Stimulated activated CD8-positive, alpha-beta memory T cell treated with anti-CD3 and anti-CD28 coated beads, Interleukin-15, amount 100 ng/mL, for 1 hour (primary cell): ENCODE measurements at regions not wholly inside any gene's neighbourhood (a gene's known extent, or its start where the extent isn't known, plus 50 kb on each side); places are given as distances from the start of the nearest gene placed in this dataset.

Experiments used
- DNase-seq: peaks from one replicate; pipeline ENCODE4 v3.0.0-alpha.2; 2020; ENCODE audit warnings: low read depth

GRCh38 chr22:48397531-48398180 is 1430.0 kb downstream of the BRD1 start:
- no peak for DNase-seq

GRCh38 chr22:48396785-48397530 is 1430.7 kb downstream of the BRD1 start:
- DNase-seq, result no peak

- no peak for DNase-seq
Observed at GRCh38 chr22:48396091-48396784, 1431.4 kb downstream of the BRD1 start.

GRCh38 chr22:48395201-48395600 is 1432.5 kb downstream of the BRD1 start:
- no peak for DNase-seq

- no peak for DNase-seq
Observed at GRCh38 chr22:48394787-48395186, 1432.9 kb downstream of the BRD1 start.

- DNase-seq, result no peak
Observed at GRCh38 chr22:48393885-48394284, 1433.8 kb downstream of the BRD1 start.

GRCh38 chr22:48393041-48393370 is 1434.7 kb downstream of the BRD1 start:
- DNase-seq, result no peak

GRCh38 chr22:48391820-48392219 is 1435.9 kb downstream of the BRD1 start:
- DNase-seq, result no peak

GRCh38 chr22:48391171-48391711 is 1436.4 kb downstream of the BRD1 start:
- no peak for DNase-seq

- no peak for DNase-seq
Observed at GRCh38 chr22:48389916-48390315, 1437.8 kb downstream of the BRD1 start.

- DNase-seq, result no peak
Observed at GRCh38 chr22:48382197-48382596, 1445.5 kb downstream of the BRD1 start.

- DNase-seq, result no peak
Observed at GRCh38 chr22:48380016-48380665, 1447.5 kb downstream of the BRD1 start.

GRCh38 chr22:48379371-48379770 is 1448.3 kb downstream of the BRD1 start:
- no peak for DNase-seq

- no peak for DNase-seq
Observed at GRCh38 chr22:48378673-48379072, 1449.0 kb downstream of the BRD1 start.

GRCh38 chr22:48376936-48377712 is 1450.5 kb downstream of the BRD1 start:
- no peak for DNase-seq

GRCh38 chr22:48376428-48376827 is 1451.2 kb downstream of the BRD1 start:
- no peak for DNase-seq

GRCh38 chr22:48373626-48374173 is 1454.0 kb downstream of the BRD1 start:
- DNase-seq, result no peak

- DNase-seq, result no peak
Observed at GRCh38 chr22:48372390-48372789, 1455.3 kb downstream of the BRD1 start.

GRCh38 chr22:48371391-48371790 is 1456.3 kb downstream of the BRD1 start:
- no peak for DNase-seq

GRCh38 chr22:48370508-48371325 is 1457.0 kb downstream of the BRD1 start:
- no peak for DNase-seq
